Activated T-cell treated with anti-CD3 and anti-CD28 coated beads, Interleukin-2, amount 50 U/mL, for 24 hours (primary cell): ENCODE measurements at regions not wholly inside any gene's neighbourhood (a gene's known extent, or its start where the extent isn't known, plus 50 kb on each side); places are given as distances from the start of the nearest gene placed in this dataset.

Source experiments
- DNase-seq: peaks from one replicate; pipeline ENCODE4 v3.0.0-alpha.2; 2020
- H3K27ac Mint-ChIP-seq: 2 replicates; pipeline ENCODE4 v1.8.0; 2020; ENCODE audit warnings: mild to moderate bottlenecking, mixed read lengths
- H3K27me3 Mint-ChIP-seq: 2 replicates; pipeline ENCODE4 v1.8.0; 2020; ENCODE audit warnings: mixed read lengths
- H3K36me3 Mint-ChIP-seq: 2 replicates; pipeline ENCODE4 v1.8.0; 2020; ENCODE audit warnings: low read depth, mixed read lengths
- H3K4me1 Mint-ChIP-seq: 2 replicates; pipeline ENCODE4 v1.8.0; 2020; ENCODE audit warnings: low read depth, mixed read lengths
- H3K4me3 Mint-ChIP-seq: 2 replicates; pipeline ENCODE4 v1.8.0; 2020; ENCODE audit warnings: mild to moderate bottlenecking, moderate library complexity, mixed read lengths
- H3K9me3 Mint-ChIP-seq: 2 replicates; pipeline ENCODE4 v1.8.0; 2020; ENCODE audit warnings: mixed read lengths

DNA sequence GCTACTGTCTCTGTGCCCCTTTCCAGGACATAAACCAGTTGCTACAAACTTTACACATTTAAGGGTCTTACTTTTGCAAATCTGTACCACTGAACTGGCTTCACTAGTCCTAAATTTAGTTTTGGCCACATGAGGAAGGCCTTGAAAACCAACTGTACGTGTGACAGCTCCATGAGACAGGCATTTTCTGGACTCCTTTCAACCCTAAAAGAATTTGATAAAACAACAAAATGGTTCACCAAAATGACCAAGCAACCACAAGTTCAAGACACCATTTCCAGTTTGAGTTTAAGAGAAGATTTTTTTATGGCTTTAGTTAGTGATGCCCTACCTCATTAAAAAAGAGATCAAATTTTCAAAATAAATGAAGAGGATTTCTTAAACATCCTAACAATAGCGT lies 246.4 kb downstream of the ZNF674 start:
- Mint-ChIP-seq H3K4me1 (no peaks in the 10 kb centered on the region), H3K36me3 (no peaks in the 10 kb centered on the region), H3K9me3 (no peaks in the 10 kb centered on the region), H3K27ac (no peak overlapping the region), H3K4me3 (no peak overlapping the region), H3K27me3 (peaks cover 50% of the 10 kb centered on the region)
- DNase-seq: no peak

DNA sequence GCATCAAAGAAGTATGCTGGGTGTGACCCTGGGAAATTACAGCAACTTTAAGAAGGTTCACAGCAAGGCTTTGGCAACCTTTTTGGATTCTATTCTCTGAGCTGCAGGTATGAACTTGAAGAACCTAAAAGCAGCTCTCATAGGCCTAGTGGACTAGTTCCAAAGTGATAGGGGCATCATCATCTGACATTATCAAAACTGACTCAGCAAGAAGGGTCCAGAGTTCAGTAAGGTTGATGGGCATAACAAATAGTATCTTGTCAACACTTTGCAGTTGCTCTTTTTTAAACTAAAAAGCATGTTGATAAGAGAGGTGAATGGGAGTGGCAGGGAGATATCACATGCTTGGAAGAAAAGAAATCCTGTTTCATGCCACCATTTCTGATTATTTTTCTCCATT lies 249.3 kb downstream of the ZNF674 start:
- DNase-seq: no peak

DNA sequence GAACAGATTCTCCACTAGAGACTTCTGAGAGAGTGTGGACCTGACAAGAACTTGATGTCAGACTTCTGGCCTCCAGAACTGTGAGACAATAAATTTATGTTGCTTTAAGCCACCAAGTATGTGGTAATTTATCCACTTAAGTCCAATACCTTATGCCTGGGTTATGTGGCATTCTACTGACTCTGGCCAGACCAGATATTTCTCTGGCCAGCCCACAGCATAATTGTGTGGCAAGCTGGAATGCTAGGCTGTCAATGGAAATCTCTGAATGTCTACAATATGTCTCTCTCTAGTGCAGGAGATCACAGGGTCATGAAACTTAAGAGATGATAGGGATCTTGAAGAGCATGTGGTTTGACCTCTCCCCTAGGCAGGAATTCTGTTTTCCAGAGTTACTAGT lies 251.0 kb downstream of the ZNF674 start:
- no peak for DNase-seq
- no peak overlapping the region for H3K4me3 Mint-ChIP-seq
- no peaks in the 10 kb centered on the region for H3K9me3 Mint-ChIP-seq
- peaks cover 58% of the 10 kb centered on the region for H3K27me3 Mint-ChIP-seq
- H3K27ac Mint-ChIP-seq: no peak overlapping the region
- no peaks in the 10 kb centered on the region for H3K36me3 Mint-ChIP-seq
- H3K4me1 Mint-ChIP-seq: no peaks in the 10 kb centered on the region

More for the DNA sequence above, 249.3 kb downstream of the ZNF674 start:
- no peaks in the 10 kb centered on the region for H3K9me3 Mint-ChIP-seq
- no peaks in the 10 kb centered on the region for H3K36me3 Mint-ChIP-seq
- H3K27ac Mint-ChIP-seq: no peak overlapping the region
- peaks cover 59% of the 10 kb centered on the region for H3K27me3 Mint-ChIP-seq
- no peak overlapping the region for H3K4me3 Mint-ChIP-seq
- H3K4me1 Mint-ChIP-seq: no peaks in the 10 kb centered on the region

DNA sequence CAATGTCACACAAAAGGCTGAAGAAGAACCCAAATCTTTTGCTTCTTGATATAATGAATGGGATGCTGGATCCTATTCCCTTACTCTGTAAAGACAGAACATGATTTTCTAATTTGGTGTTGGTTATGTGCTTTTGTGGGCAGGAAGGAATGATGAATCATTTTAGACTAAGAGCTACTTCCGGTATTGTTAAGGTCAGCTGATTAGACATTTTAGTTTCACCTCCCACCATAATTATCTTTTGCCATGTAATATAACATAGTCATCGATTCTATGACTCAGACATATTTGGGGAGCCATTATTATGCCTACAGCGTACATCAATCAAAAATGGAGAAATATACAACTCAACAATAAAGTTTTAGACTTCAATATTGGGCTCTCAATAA lies 265.3 kb downstream of the ZNF674 start:
- H3K9me3 Mint-ChIP-seq: no peaks in the 10 kb centered on the region
- no peak for DNase-seq
- H3K27me3 Mint-ChIP-seq: peaks cover 16% of the 10 kb centered on the region
- peaks cover 29% of the 10 kb centered on the region for H3K4me1 Mint-ChIP-seq
- no peaks in the 10 kb centered on the region for H3K36me3 Mint-ChIP-seq
- H3K27ac Mint-ChIP-seq: peak overlapping the region; percentile 63
- peak overlapping the region; percentile 18 for H3K4me3 Mint-ChIP-seq

DNA sequence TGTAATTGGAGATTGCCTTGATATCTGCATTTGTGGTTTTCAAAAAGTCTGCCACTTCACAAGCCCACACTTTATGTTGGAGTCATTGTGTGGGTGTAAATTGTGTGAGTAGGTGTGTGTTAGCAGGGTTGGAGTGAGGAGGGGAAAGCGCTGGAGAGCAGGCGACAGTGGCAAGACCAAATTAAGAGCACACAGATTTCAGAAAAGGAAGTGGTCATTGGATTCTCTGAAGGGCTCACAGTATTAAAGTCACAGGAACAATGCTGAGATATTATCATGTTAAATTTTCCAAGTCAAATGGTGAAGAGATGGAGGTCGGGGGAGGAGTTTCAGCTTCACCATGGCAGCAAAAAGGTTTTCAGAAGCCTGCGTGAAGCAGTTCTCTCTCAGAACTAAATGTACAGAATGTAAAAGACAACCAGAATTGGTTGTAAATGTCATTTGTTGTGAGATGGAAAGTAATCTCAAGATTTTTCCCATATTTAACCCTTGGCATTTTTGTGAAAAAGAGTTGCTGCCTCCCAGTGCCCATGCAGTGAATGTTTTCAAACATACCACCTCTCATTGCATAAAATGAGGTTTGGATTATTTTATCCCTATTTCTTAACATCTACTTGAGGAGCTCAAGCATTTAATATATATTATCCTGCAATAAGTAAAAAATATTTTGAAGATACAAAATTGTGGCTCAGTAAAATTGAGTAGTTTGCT lies 265.9 kb downstream of the ZNF674 start:
- Mint-ChIP-seq H3K27ac (peak overlapping the region; percentile 63), H3K36me3 (no peaks in the 10 kb centered on the region), H3K4me1 (peaks cover 29% of the 10 kb centered on the region), H3K27me3 (peaks cover 16% of the 10 kb centered on the region), H3K9me3 (no peaks in the 10 kb centered on the region), H3K4me3 (peak overlapping the region; percentile 21)
- no peak for DNase-seq

DNA sequence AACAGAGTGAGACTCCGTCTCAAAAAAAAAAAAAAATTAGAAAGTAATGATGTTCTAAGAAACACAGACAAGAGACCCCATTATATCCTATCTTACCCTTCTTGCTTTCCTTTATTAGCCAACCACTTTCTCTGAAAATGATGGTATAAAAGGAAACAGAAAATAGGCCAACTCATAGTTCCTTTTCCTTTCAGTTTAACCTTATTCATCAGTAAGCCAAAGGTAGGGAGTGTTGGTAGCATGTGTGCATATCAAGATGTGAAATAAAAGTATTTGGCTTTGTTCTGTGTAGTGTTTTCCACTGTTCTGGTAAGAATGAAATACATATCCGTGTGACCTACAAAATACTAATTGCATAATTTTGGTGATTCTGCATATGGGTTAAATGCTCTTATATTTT lies 266.6 kb downstream of the ZNF674 start:
- DNase-seq: no peak
- H3K4me3 Mint-ChIP-seq: peak overlapping the region; percentile 21
- peak overlapping the region; percentile 63 for H3K27ac Mint-ChIP-seq
- H3K4me1 Mint-ChIP-seq: peaks cover 29% of the 10 kb centered on the region
- H3K27me3 Mint-ChIP-seq: peaks cover 18% of the 10 kb centered on the region
- no peaks in the 10 kb centered on the region for H3K9me3 Mint-ChIP-seq
- H3K36me3 Mint-ChIP-seq: no peaks in the 10 kb centered on the region

DNA sequence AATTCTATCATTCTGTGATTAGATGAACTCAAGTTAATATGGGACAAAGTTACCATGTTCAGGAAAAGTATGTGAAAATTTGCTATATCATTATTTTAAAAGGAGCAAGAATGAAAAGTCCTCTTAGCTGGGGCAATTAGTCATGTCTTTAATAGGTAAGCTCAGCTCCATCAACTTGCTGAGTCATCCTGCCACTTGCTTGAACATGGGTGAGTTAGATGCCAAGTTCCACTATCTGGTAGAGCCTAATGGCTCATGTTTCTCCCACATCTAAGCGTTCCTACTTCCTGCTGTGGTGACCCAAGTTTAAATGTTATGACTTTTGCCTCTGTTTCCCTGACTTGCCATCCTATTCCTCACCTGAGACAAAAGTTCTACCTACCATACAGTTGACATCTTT lies 276.8 kb downstream of the ZNF674 start:
- DNase-seq: no peak
- no peaks in the 10 kb centered on the region for H3K36me3 Mint-ChIP-seq

DNA sequence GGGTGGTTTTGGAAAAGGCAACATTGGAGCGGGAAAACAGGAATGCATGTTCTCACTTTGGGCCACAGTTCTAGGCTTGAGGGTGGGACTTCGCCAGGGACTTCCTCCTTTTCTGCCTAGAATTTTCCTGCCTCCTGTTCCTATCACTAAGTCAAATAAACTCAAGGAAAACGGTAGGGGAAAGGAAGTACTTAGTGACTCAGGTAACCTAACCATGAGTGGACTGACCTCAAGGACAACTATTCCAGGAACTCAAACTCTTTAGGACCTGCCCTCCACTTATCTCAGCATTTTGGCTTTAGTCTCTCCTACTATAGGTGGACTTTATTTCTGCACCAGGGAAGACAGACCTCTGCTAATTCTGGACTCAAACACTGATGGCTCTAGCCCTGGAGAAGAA lies 281.7 kb downstream of the ZNF674 start:
- no peak for DNase-seq
- Mint-ChIP-seq H3K4me1 (peaks cover 8% of the 10 kb centered on the region), H3K9me3 (no peaks in the 10 kb centered on the region), H3K27me3 (peaks cover 44% of the 10 kb centered on the region), H3K27ac (no peak overlapping the region), H3K36me3 (no peaks in the 10 kb centered on the region), H3K4me3 (no peak overlapping the region)

More for the DNA sequence above, 276.8 kb downstream of the ZNF674 start:
- no peak overlapping the region for H3K27ac Mint-ChIP-seq
- no peak overlapping the region for H3K4me3 Mint-ChIP-seq
- no peaks in the 10 kb centered on the region for H3K9me3 Mint-ChIP-seq
- peaks cover 14% of the 10 kb centered on the region for H3K4me1 Mint-ChIP-seq
- peaks cover 36% of the 10 kb centered on the region for H3K27me3 Mint-ChIP-seq

DNA sequence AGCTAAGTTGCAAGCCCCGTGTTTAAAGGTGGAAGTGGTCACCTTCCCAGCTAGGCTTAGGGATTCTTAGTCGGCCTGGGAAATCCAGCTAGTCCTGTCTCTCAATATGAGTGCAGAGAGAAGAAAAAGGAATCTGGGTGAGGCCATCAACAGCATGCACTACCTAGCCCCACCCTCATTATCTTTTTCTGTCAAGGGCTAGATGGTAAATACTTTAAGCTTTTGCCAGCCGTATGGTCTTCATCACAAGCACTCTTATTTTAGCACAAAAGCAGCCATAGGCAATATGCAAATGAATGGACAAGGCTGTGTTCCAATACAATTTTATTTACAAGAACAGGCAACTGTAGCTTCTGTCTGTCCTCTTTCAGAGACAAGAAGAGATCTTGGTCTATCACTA lies 282.9 kb downstream of the ZNF674 start:
- no peaks in the 10 kb centered on the region for H3K36me3 Mint-ChIP-seq
- H3K4me3 Mint-ChIP-seq: no peak overlapping the region
- H3K27ac Mint-ChIP-seq: no peak overlapping the region
- peaks cover 4% of the 10 kb centered on the region for H3K4me1 Mint-ChIP-seq
- H3K9me3 Mint-ChIP-seq: no peaks in the 10 kb centered on the region
- H3K27me3 Mint-ChIP-seq: peaks cover 35% of the 10 kb centered on the region
- no peak for DNase-seq

DNA sequence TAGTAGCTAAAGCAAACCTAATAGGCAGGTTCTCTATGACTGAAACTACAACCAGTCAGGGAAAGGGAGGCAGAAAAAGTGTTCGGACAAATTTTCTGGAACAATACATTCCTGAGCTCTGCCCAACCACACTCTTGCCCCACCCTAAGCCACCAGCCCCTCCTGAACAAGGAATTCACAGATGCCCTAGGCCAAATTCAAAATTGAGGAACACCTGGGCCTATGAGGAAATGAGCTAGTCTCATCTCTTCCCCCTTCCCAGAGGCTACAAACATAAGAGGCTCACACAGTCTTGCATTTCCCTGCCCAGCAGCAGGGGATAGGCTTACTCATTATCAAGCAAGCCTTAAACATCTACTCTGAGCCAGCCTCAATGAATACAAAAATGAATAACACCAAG lies 284.7 kb downstream of the ZNF674 start:
- H3K9me3 Mint-ChIP-seq: no peaks in the 10 kb centered on the region
- H3K4me1 Mint-ChIP-seq: peaks cover 10% of the 10 kb centered on the region
- H3K27ac Mint-ChIP-seq: no peak overlapping the region
- no peaks in the 10 kb centered on the region for H3K36me3 Mint-ChIP-seq
- DNase-seq: no peak
- H3K4me3 Mint-ChIP-seq: no peak overlapping the region
- peaks cover 37% of the 10 kb centered on the region for H3K27me3 Mint-ChIP-seq

DNA sequence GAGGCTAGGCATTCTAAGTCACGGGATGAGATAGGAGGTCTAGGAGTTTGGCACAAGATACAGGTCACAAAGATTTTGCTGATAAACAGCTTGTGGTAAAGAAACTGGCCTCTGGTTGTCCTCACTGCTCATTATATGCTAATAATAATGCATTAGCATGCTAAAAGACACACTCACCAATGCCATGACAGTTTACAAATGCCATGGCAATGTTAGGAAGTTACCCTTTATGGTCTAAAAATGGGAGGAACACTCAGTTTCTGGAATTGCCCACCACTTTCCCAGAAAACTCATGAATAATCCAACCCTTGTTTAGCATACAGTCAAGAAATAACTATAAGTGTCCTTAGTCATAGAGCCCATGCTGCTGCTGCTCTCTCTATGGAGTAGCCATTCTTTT lies 286.9 kb downstream of the ZNF674 start:
- Mint-ChIP-seq H3K27me3 (peaks cover 31% of the 10 kb centered on the region), H3K4me3 (no peak overlapping the region), H3K27ac (no peak overlapping the region), H3K9me3 (no peaks in the 10 kb centered on the region), H3K4me1 (peaks cover 10% of the 10 kb centered on the region), H3K36me3 (no peaks in the 10 kb centered on the region)
- DNase-seq: no peak

DNA sequence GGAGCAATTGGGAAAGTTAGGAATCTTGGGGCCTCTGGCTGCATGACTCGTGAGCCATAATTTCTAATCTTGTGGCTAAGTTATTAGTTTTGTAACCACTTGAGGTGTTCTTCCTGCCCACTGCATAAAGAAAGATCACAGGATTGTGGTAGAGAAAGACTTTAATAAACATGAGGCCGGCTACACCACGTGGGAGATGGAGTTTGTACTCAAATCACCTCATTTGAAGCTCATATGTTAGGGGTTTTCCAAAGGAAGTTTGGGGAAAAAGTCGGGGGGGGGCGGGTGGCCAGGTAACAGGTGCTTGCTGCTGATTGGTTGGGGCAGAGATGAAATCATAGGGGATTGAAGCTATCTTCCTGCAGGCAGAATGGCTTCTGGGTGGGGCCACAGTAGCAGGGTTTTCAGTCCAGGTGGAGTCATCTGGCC lies 287.8 kb downstream of the ZNF674 start:
- Mint-ChIP-seq H3K27ac (no peak overlapping the region), H3K9me3 (no peaks in the 10 kb centered on the region), H3K4me1 (peaks cover 10% of the 10 kb centered on the region), H3K36me3 (no peaks in the 10 kb centered on the region), H3K4me3 (no peak overlapping the region), H3K27me3 (peaks cover 28% of the 10 kb centered on the region)
- DNase-seq: no peak

DNA sequence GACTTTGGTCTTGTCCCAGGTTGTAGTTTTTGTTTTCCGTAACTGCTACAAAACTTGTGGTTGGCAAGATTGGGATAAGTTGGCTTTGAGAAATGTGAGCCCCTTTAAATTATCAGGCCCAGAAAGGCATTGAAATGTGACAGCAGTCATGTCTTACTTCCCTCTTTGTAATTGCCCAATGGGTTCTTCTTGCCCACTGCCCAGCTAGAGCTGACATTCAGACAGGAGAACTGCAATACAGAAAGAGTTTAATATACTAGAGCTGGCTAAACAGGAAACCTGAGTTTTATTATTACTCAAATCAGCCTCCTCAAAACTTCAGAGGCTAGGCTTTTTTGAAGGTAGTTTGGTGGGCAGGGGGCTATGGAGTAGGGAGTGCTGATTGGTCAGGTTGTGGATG lies 288.3 kb downstream of the ZNF674 start:
- no peak overlapping the region for H3K4me3 Mint-ChIP-seq
- H3K4me1 Mint-ChIP-seq: peaks cover 10% of the 10 kb centered on the region
- H3K27me3 Mint-ChIP-seq: peaks cover 28% of the 10 kb centered on the region
- no peaks in the 10 kb centered on the region for H3K9me3 Mint-ChIP-seq
- no peaks in the 10 kb centered on the region for H3K36me3 Mint-ChIP-seq
- no peak for DNase-seq
- no peak overlapping the region for H3K27ac Mint-ChIP-seq

DNA sequence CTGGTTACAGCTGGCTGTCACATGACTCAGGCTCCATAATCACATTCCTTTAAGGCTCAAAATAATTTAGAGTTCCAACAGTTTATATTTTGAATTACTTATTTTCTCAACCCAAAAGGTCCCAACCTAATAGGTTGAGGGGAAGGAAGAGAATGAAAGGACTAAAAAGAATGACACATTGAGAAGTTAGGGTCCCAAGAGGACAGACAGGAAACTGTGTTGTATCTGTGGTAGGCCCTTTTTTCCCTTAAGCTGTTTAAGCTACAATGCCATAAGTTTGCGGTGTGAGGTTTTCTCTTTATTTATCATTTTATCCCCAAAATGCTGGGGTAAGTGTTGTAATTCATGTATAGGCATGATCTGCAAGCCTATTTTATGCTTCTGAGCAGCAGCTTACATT lies 290.2 kb downstream of the ZNF674 start:
- no peaks in the 10 kb centered on the region for H3K9me3 Mint-ChIP-seq
- no peak overlapping the region for H3K27ac Mint-ChIP-seq
- peaks cover 33% of the 10 kb centered on the region for H3K27me3 Mint-ChIP-seq
- DNase-seq: no peak
- H3K36me3 Mint-ChIP-seq: no peaks in the 10 kb centered on the region
- peaks cover 10% of the 10 kb centered on the region for H3K4me1 Mint-ChIP-seq
- H3K4me3 Mint-ChIP-seq: no peak overlapping the region

DNA sequence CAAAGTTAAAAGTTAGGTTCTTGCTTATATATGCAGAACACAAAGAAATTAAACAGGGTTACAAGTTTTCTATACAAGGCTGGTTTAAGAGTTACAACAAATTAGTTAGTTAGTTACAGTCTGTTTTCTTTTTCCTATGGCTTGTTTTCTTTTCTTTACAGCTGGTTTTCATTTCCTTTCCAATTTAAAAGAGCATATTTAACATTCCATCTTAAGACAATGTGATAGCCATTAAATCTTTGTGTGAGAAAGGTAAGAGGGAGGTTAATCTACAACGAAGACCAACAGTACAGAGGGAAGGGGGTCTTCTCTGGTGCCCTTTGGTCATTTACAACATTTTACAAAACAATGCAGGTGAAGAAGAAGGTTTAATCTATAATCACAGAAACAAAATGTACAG lies 290.6 kb downstream of the ZNF674 start:
- DNase-seq: no peak
- Mint-ChIP-seq H3K36me3 (no peaks in the 10 kb centered on the region), H3K4me1 (peaks cover 10% of the 10 kb centered on the region), H3K27ac (no peak overlapping the region), H3K4me3 (no peak overlapping the region), H3K9me3 (no peaks in the 10 kb centered on the region), H3K27me3 (peaks cover 33% of the 10 kb centered on the region)

DNA sequence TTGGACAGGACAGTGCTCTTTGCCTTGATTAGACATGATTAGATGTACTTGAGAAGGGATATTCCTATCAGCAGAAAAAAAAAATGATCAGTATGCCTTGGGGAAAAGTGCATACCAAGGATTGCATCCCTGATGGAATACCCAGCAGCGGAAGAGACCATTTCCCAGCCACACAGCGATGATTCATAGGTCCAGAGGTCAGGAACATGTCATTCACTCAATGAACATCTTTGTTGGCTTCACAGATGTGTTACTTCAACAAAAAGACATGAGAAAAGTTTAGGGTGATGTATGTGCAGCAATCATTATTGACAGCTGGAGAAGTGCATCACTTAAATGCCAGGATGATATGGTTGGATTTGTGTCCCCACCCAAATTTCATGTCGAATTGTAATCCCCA lies 293.5 kb downstream of the ZNF674 start:
- DNase-seq: no peak
- Mint-ChIP-seq H3K4me3 (no peak overlapping the region), H3K27ac (no peak overlapping the region), H3K9me3 (no peaks in the 10 kb centered on the region), H3K4me1 (peaks cover under 1% of the 10 kb centered on the region), H3K36me3 (no peaks in the 10 kb centered on the region), H3K27me3 (peaks cover 48% of the 10 kb centered on the region)
